OCI-LY1 (cell line): ENCODE measurements at regions not wholly inside any gene's neighbourhood (a gene's known extent, or its start where the extent isn't known, plus 50 kb on each side); places are given as distances from the start of the nearest gene placed in this dataset.

Experiments used
- H2AFZ ChIP-seq: fragments of 200-600 bp; sonication (generic), shearing (Covaris generic); 2 replicates; pipeline ENCODE4 v1.6.0; 2014; ENCODE audit warnings: antibody characterized with exemption, mild to moderate bottlenecking, low read length
- H3F3A ChIP-seq: fragments of 200-600 bp; sonication (generic), shearing (Covaris generic); 2 replicates; pipeline ENCODE4 v1.6.0; 2014; ENCODE audit warnings: mild to moderate bottlenecking, antibody characterized with exemption, low read length, moderate library complexity; ENCODE audit not compliant: insufficient read depth
- H3K27ac ChIP-seq: fragments of 200-600 bp; sonication (generic); 2 replicates; pipeline ENCODE4 v1.5.1; 2014; ENCODE audit warnings: low read length, mixed run types, mild to moderate bottlenecking, low read depth; ENCODE audit not compliant: poor library complexity, severe bottlenecking
- H3K27me3 ChIP-seq: fragments of 200-600 bp; sonication (generic); 2 replicates; pipeline ENCODE4 v1.6.0; 2014; ENCODE audit warnings: antibody characterized with exemption, mild to moderate bottlenecking, low read length, moderate library complexity; ENCODE audit not compliant: insufficient read depth
- H3K36me3 ChIP-seq: fragments of 200-600 bp; sonication (generic); 2 replicates; pipeline ENCODE4 v1.6.1; 2014; ENCODE audit warnings: mild to moderate bottlenecking, antibody characterized with exemption, low read length, moderate library complexity, mixed read lengths; ENCODE audit not compliant: insufficient read depth
- H3K4me1 ChIP-seq: fragments of 200-600 bp; sonication (generic); 2 replicates; pipeline ENCODE4 v1.5.1; 2014; ENCODE audit warnings: mild to moderate bottlenecking, low read length, moderate library complexity; ENCODE audit not compliant: insufficient read depth, severe bottlenecking
- H3K4me2 ChIP-seq: fragments of 200-600 bp; sonication (generic), shearing (Covaris generic); 2 replicates; pipeline ENCODE4 v1.6.1; 2014; ENCODE audit warnings: low read length
- H3K4me3 ChIP-seq: fragments of 200-600 bp; sonication (generic); 2 replicates; pipeline ENCODE4 v1.5.1; 2014; ENCODE audit warnings: low read length, low read depth, mild to moderate bottlenecking, mixed read lengths; ENCODE audit not compliant: poor library complexity, severe bottlenecking
- H3K79me2 ChIP-seq: fragments of 200-600 bp; shearing (Covaris generic); 2 replicates; pipeline ENCODE4 v1.6.1; 2016; ENCODE audit warnings: mixed run types, low read length, mixed read lengths; ENCODE audit not compliant: insufficient read depth
- H3K9ac ChIP-seq: fragments of 200-600 bp; sonication (generic), shearing (Covaris generic); 2 replicates; pipeline ENCODE4 v1.6.1; 2014; ENCODE audit warnings: mild to moderate bottlenecking, low read length, mixed read lengths
- H3K9me2 ChIP-seq: fragments of 200-600 bp; sonication (generic), shearing (Covaris generic); 2 replicates; pipeline ENCODE4 v1.6.1; 2014; ENCODE audit warnings: low read depth, mild to moderate bottlenecking, low read length, mixed read lengths
- H3K9me3 ChIP-seq: fragments of 200-600 bp; shearing (Covaris generic); 2 replicates; pipeline ENCODE4 v1.6.1; 2014; ENCODE audit warnings: low read length, mixed read lengths
- H4K20me1 ChIP-seq: fragments of 200-600 bp; sonication (generic), shearing (Covaris generic); 2 replicates; pipeline ENCODE4 v1.6.0; 2016; ENCODE audit warnings: mild to moderate bottlenecking, low read length; ENCODE audit not compliant: insufficient read depth
- EZH2 ChIP-seq: fragments of 200-600 bp; sonication (generic), shearing (Covaris generic); IDR thresholded peaks from 2 replicates; pipeline ENCODE4 v1.8.0; 2017; ENCODE audit warnings: borderline replicate concordance, mixed run types, mild to moderate bottlenecking, antibody characterized with exemption, low read length, moderate library complexity, mixed read lengths
- TF ChIP-seq, protein P1 (sequence below): fragments of 200-600 bp; sonication (generic), shearing (Covaris generic); IDR thresholded peaks from 2 replicates; pipeline ENCODE4 v1.5.1; 2017; ENCODE audit warnings: mild to moderate bottlenecking, antibody characterized with exemption, low read length, moderate library complexity, mixed read lengths

GRCh38 chr20:40844332-40844731 is 155.3 kb upstream of the MAFB start:
- Histone ChIP-seq H2AFZ (no peak overlapping the region), H4K20me1 (no peaks in the 10 kb centered on the region), H3K9me2 (no peaks in the 10 kb centered on the region), H3K79me2 (no peaks in the 10 kb centered on the region), H3K9me3 (0 out of 2 replicates have a peak, but pooled peaks cover 3% of the 10 kb centered on the region), H3K27ac (no peak overlapping the region), H3F3A (no peaks in the 10 kb centered on the region), H3K27me3 (peaks cover 5% of the 10 kb centered on the region; the same call in 1 of the 2 replicates), H3K36me3 (no peaks in the 10 kb centered on the region; the same call in 1 of the 2 replicates), H3K4me2 (no peak overlapping the region), H3K9ac (no peak overlapping the region), H3K4me1 (no peaks in the 10 kb centered on the region), H3K4me3 (no peak overlapping the region)
- no peak for TF ChIP-seq EZH2
- TF ChIP-seq, protein P1, sequence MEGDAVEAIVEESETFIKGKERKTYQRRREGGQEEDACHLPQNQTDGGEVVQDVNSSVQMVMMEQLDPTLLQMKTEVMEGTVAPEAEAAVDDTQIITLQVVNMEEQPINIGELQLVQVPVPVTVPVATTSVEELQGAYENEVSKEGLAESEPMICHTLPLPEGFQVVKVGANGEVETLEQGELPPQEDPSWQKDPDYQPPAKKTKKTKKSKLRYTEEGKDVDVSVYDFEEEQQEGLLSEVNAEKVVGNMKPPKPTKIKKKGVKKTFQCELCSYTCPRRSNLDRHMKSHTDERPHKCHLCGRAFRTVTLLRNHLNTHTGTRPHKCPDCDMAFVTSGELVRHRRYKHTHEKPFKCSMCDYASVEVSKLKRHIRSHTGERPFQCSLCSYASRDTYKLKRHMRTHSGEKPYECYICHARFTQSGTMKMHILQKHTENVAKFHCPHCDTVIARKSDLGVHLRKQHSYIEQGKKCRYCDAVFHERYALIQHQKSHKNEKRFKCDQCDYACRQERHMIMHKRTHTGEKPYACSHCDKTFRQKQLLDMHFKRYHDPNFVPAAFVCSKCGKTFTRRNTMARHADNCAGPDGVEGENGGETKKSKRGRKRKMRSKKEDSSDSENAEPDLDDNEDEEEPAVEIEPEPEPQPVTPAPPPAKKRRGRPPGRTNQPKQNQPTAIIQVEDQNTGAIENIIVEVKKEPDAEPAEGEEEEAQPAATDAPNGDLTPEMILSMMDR = no peak

DNA sequence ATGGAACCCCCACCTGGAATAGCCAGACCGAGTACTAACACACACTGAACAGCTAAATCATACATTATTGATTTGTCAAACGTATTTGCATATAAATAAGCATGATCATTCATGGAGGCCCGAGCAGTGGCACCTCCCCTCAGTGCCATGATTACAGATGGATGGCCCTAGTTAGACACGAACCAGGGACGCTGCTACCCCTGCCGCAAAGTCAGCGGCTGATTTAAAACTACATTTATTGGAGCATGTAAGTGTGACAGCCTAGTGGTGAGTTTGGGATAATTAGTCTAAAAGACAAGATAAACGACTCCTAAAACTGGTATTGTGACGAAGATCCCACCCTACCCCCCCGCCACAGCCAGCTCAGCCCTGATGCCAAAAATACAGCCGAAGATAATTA is 159.1 kb upstream of the MAFB start:
- Histone ChIP-seq H3K27me3 (no peaks in the 10 kb centered on the region; the same call in 1 of the 2 replicates), H3K9ac (no peak overlapping the region), H3K79me2 (no peaks in the 10 kb centered on the region), H3K4me2 (no peak overlapping the region), H3K4me1 (no peaks in the 10 kb centered on the region), H3K36me3 (no peaks in the 10 kb centered on the region), H4K20me1 (no peaks in the 10 kb centered on the region), H2AFZ (no peak overlapping the region), H3K4me3 (no peak overlapping the region), H3K9me3 (no peaks in the 10 kb centered on the region), H3F3A (no peaks in the 10 kb centered on the region), H3K9me2 (no peaks in the 10 kb centered on the region), H3K27ac (no peak overlapping the region)
- TF ChIP-seq, protein P1 = no peak
- TF ChIP-seq EZH2 = no peak

DNA sequence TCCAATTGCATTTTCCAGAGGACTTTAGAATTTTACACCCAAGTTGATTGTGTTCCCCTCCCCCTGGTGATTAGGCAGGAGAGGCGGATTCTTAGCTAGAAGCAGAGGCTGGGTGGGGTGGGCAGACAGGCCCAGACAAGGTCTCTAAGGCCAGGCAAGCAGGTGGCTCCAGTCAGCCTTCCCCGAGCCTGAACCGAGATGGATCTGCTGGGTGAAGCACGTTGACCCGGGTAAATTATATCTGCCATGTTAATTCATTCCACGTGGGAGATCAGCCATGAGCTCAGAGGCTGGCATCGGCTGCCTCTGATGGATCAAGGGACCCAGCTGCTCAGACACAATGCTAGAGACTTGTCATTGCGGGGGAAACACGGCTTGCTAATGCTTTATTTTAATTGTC is 159.5 kb upstream of the MAFB start:
- no peaks in the 10 kb centered on the region for H3K9me2 ChIP-seq
- no peaks in the 10 kb centered on the region for H4K20me1 ChIP-seq
- H3K27ac ChIP-seq = no peak overlapping the region
- no peak overlapping the region for H2AFZ ChIP-seq
- no peak overlapping the region for H3K4me2 ChIP-seq
- TF ChIP-seq EZH2 = no peak
- TF ChIP-seq, protein P1 = no peak
- H3K27me3 ChIP-seq = no peaks in the 10 kb centered on the region; the same call in 1 of the 2 replicates
- no peaks in the 10 kb centered on the region for H3F3A ChIP-seq
- no peak overlapping the region for H3K4me3 ChIP-seq
- no peaks in the 10 kb centered on the region for H3K79me2 ChIP-seq
- no peaks in the 10 kb centered on the region for H3K36me3 ChIP-seq
- H3K9me3 ChIP-seq = no peaks in the 10 kb centered on the region
- no peaks in the 10 kb centered on the region for H3K4me1 ChIP-seq
- H3K9ac ChIP-seq = no peak overlapping the region
